Panc1 (cell line): ENCODE measurements at regions not wholly inside any gene's neighbourhood (a gene's known extent, or its start where the extent isn't known, plus 50 kb on each side); places are given as distances from the start of the nearest gene placed in this dataset.

Experiments
- CTCF ChIP-seq: fragments of 450-650 bp; IDR thresholded peaks from 2 replicates; pipeline ENCODE4 v1.5.1; 2017; ENCODE audit warnings: mild to moderate bottlenecking
- POLR2AphosphoS5 ChIP-seq: IDR thresholded peaks from 2 replicates; pipeline ENCODE4 v1.6.1; 2012; ENCODE audit warnings: mild to moderate bottlenecking, low read depth, low read length, moderate library complexity
- SIN3A ChIP-seq: IDR thresholded peaks from 2 replicates; pipeline ENCODE4 v1.6.1; 2012; ENCODE audit warnings: low read depth, mild to moderate bottlenecking, low read length, moderate library complexity, borderline replicate concordance; ENCODE audit not compliant: insufficient read depth
- TCF7L2 ChIP-seq: IDR thresholded peaks from 2 replicates; pipeline ENCODE4 v1.6.1; 2011; ENCODE audit warnings: mild to moderate bottlenecking, low read depth, low read length, inconsistent platforms
- TF ChIP-seq, protein P1 (sequence below), 2 experiments: IDR thresholded peaks; 2 replicates each; pipeline ENCODE4 v1.6.1; 2011 to 2012; ENCODE audit warnings: low read depth in 2 of 2, control low read depth in 1 of 2, low read length in 1 of 2, mild to moderate bottlenecking in 1 of 2, moderate library complexity in 1 of 2; ENCODE audit not compliant: insufficient read depth in 1 of 2

- TF ChIP-seq CTCF = no peak
- TF ChIP-seq, protein P1, sequence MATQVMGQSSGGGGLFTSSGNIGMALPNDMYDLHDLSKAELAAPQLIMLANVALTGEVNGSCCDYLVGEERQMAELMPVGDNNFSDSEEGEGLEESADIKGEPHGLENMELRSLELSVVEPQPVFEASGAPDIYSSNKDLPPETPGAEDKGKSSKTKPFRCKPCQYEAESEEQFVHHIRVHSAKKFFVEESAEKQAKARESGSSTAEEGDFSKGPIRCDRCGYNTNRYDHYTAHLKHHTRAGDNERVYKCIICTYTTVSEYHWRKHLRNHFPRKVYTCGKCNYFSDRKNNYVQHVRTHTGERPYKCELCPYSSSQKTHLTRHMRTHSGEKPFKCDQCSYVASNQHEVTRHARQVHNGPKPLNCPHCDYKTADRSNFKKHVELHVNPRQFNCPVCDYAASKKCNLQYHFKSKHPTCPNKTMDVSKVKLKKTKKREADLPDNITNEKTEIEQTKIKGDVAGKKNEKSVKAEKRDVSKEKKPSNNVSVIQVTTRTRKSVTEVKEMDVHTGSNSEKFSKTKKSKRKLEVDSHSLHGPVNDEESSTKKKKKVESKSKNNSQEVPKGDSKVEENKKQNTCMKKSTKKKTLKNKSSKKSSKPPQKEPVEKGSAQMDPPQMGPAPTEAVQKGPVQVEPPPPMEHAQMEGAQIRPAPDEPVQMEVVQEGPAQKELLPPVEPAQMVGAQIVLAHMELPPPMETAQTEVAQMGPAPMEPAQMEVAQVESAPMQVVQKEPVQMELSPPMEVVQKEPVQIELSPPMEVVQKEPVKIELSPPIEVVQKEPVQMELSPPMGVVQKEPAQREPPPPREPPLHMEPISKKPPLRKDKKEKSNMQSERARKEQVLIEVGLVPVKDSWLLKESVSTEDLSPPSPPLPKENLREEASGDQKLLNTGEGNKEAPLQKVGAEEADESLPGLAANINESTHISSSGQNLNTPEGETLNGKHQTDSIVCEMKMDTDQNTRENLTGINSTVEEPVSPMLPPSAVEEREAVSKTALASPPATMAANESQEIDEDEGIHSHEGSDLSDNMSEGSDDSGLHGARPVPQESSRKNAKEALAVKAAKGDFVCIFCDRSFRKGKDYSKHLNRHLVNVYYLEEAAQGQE (IDR thresholded peaks at IDR 0.05; ENCODE audit: insufficient read depth in 1 of 2, low read depth in 2 of 2, low read length in 1 of 2) = no peak
- TF ChIP-seq SIN3A = no peak
- no peak for TF ChIP-seq POLR2AphosphoS5
- TF ChIP-seq TCF7L2 = no peak
These were observed 136.3 kb upstream of the PRICKLE1 start for GRCh38 chr12:42725809-42726208.
